IPS-18a (cell line): ENCODE measurements at regions not wholly inside any gene's neighbourhood (a gene's known extent, or its start where the extent isn't known, plus 50 kb on each side); places are given as distances from the start of the nearest gene placed in this dataset.

Source experiments
- H3K27ac ChIP-seq: one replicate; pipeline ENCODE4 v1.5.1; 2013; ENCODE audit warnings: low read length
- H3K27me3 ChIP-seq: one replicate; pipeline ENCODE4 v1.6.1; 2013; ENCODE audit warnings: mild to moderate bottlenecking, low read length; ENCODE audit not compliant: control insufficient read depth, insufficient read depth
- H3K36me3 ChIP-seq: one replicate; pipeline ENCODE4 v1.6.1; 2013; ENCODE audit warnings: low read depth, low read length; ENCODE audit not compliant: control insufficient read depth
- H3K4me1 ChIP-seq: one replicate; pipeline ENCODE4 v1.6.1; 2013; ENCODE audit warnings: low read depth, low read length; ENCODE audit not compliant: control insufficient read depth
- H3K4me3 ChIP-seq: one replicate; pipeline ENCODE4 v1.5.1; 2013; ENCODE audit warnings: low read length
- H3K9ac ChIP-seq: one replicate; pipeline ENCODE4 v1.6.1; 2013; ENCODE audit warnings: mild to moderate bottlenecking, low read length, moderate library complexity
- H3K9me3 ChIP-seq: one replicate; pipeline ENCODE4 v1.6.1; 2013; ENCODE audit warnings: low read depth, low read length; ENCODE audit not compliant: control insufficient read depth

DNA sequence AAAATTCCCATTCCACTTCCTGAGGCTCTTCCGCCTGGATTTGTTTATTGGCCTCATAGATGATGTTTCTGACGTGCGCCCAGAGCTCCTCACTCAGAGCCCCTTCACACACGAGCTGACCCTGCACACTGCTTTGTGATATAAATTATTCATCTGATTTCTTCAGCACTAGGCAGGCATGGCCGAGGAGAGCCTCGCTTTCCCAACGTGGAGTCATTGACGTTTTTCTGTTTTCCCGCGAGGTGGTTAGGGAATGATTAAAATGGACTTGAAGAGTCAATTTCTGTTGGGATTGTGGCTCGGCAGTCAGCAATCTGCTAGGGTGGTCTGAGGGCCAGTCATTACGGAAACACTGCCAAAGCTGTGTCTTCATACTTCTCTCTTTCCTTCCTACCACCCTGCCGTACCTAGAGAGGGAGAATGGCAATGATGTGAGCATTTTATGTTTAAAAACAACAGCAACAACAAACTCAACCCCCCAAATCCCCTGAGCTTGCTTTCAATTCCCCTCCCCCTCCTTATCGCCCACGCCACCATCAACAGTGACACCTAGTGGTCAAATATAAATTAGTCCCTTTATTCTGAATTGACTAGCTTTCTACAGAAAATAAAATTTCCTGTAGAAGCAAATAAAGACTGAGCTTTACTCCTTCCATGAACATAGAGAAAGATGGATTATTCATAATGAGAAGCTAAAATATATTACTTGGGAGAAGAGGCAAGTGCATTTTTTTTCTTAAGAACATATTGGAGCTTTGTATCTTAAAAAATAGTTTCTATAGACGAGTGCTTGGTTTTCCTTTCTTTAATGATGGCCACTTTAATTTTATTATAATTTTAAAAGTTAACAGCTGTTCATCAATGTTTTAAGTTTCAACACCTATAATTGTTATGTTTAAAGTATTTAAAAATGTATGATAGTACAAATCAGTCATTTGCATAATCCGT, 285.1 kb downstream of the MTX2 start:
- peaks cover 41% of the 10 kb centered on the region for H3K27me3 ChIP-seq
- H3K9me3 ChIP-seq = no peaks in the 10 kb centered on the region
- no peaks in the 10 kb centered on the region for H3K36me3 ChIP-seq
- H3K27ac ChIP-seq = no peak overlapping the region
- H3K4me1 ChIP-seq = peaks cover 5% of the 10 kb centered on the region
- H3K4me3 ChIP-seq = peak overlapping the region; percentile 53
- H3K9ac ChIP-seq = no peak overlapping the region

DNA sequence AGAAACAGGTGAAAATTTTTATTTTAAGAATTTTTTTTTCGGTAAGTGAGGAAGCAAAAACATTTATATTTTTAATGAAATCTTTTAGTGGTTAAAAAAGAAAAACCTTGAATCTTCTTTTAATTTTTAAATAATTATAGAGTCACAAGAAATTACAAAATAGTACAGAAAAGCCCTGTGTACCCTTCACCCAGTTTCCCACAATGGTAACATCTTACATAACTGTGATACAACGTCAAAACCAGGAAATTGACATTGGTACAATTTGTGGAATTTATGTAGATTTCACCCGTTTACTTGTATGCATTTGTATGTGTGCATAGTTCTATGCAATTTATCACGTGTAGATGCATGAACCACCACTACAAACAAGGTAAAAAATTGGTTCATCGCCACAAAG, 285.9 kb downstream of the MTX2 start:
- Histone ChIP-seq H3K9me3 (no peaks in the 10 kb centered on the region), H3K27me3 (peaks cover 41% of the 10 kb centered on the region), H3K27ac (no peak overlapping the region), H3K4me1 (peaks cover 5% of the 10 kb centered on the region), H3K4me3 (no peak overlapping the region), H3K9ac (no peak overlapping the region), H3K36me3 (no peaks in the 10 kb centered on the region)

- Histone ChIP-seq H3K4me3 (no peak overlapping the region), H3K9me3 (no peaks in the 10 kb centered on the region), H3K9ac (no peak overlapping the region), H3K27me3 (peaks cover 41% of the 10 kb centered on the region), H3K4me1 (peaks cover 5% of the 10 kb centered on the region), H3K27ac (no peak overlapping the region), H3K36me3 (no peaks in the 10 kb centered on the region)
Measured at GRCh38 chr2:176555781-176556180, 286.5 kb downstream of the MTX2 start.

GRCh38 chr2:176556373-176556772, 287.1 kb downstream of the MTX2 start:
- Histone ChIP-seq H3K27me3 (peaks cover 41% of the 10 kb centered on the region), H3K4me3 (no peak overlapping the region), H3K36me3 (no peaks in the 10 kb centered on the region), H3K9me3 (no peaks in the 10 kb centered on the region), H3K4me1 (peaks cover 5% of the 10 kb centered on the region), H3K27ac (no peak overlapping the region), H3K9ac (no peak overlapping the region)

DNA sequence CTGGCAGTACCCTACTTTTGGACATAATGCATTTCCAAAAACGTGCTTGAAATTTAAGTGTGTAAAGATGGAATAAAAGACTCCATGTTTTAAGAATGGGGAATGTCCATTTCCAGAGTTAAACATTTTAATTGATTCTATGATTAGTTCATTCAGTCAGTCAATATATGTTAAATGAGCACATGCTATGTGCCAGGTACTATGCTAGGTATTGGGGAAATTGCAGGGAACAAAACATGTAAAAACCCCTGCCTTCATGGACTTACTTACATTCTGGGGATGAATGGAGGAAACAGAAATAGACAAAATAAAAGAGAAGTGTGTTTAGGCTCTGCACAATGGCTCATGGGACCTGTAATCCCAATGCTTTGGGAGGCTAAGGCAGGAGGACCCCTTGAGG, 288.6 kb downstream of the MTX2 start:
- Histone ChIP-seq H3K4me1 (peaks cover 5% of the 10 kb centered on the region), H3K4me3 (no peak overlapping the region), H3K27me3 (peaks cover 37% of the 10 kb centered on the region), H3K27ac (no peak overlapping the region), H3K36me3 (no peaks in the 10 kb centered on the region), H3K9ac (no peak overlapping the region), H3K9me3 (no peaks in the 10 kb centered on the region)

DNA sequence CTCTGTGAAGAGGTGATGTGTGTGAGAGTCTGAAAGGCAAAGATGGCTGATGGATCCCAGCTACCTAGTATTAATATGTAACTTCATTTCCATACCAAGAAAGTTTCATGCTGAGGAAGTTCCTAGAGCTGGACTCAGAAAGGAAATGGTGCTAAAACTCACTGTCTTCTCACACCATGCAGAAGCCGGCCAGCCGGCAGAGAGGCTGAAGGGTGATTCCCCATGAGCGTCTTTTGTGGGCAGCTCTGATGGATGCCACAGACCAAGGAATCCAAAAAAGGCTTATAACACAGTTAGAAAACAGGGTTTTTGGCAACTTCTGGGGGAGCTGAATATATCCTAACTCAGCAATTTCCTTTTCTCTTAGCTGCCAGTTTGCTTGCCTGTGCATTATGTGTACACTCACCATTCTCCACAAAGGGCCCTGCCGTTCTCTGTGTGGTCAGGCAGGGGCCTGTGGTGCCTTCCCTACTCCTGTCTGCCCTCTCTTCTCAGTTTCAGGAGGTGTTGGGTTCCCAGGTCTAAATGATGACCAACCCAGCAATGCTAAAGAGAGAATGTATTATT, 289.4 kb downstream of the MTX2 start:
- H3K36me3 ChIP-seq = no peaks in the 10 kb centered on the region
- no peaks in the 10 kb centered on the region for H3K9me3 ChIP-seq
- peaks cover 29% of the 10 kb centered on the region for H3K27me3 ChIP-seq
- H3K4me3 ChIP-seq = no peak overlapping the region
- no peak overlapping the region for H3K9ac ChIP-seq
- no peak overlapping the region for H3K27ac ChIP-seq
- H3K4me1 ChIP-seq = peaks cover 5% of the 10 kb centered on the region

GRCh38 chr2:176560296-176560695, 291.1 kb downstream of the MTX2 start:
- H3K9me3 ChIP-seq = no peaks in the 10 kb centered on the region
- H3K4me1 ChIP-seq = no peaks in the 10 kb centered on the region
- H3K36me3 ChIP-seq = no peaks in the 10 kb centered on the region
- no peak overlapping the region for H3K4me3 ChIP-seq
- peaks cover 20% of the 10 kb centered on the region for H3K27me3 ChIP-seq
- H3K27ac ChIP-seq = no peak overlapping the region
- H3K9ac ChIP-seq = no peak overlapping the region

- Histone ChIP-seq H3K9me3 (no peaks in the 10 kb centered on the region), H3K4me3 (no peak overlapping the region), H3K27me3 (peaks cover 6% of the 10 kb centered on the region), H3K36me3 (no peaks in the 10 kb centered on the region), H3K9ac (no peak overlapping the region), H3K27ac (no peak overlapping the region), H3K4me1 (no peaks in the 10 kb centered on the region)
Measured at GRCh38 chr2:176561706-176562105, 292.5 kb downstream of the MTX2 start.

GRCh38 chr2:176562359-176563078, 293.3 kb downstream of the MTX2 start:
- H3K9ac ChIP-seq = no peak overlapping the region
- H3K27me3 ChIP-seq = no peaks in the 10 kb centered on the region
- H3K4me1 ChIP-seq = no peaks in the 10 kb centered on the region
- H3K9me3 ChIP-seq = no peaks in the 10 kb centered on the region
- H3K27ac ChIP-seq = no peak overlapping the region
- H3K36me3 ChIP-seq = no peaks in the 10 kb centered on the region
- no peak overlapping the region for H3K4me3 ChIP-seq

GRCh38 chr2:176565641-176566323, 296.5 kb downstream of the MTX2 start:
- Histone ChIP-seq H3K36me3 (no peaks in the 10 kb centered on the region), H3K27ac (no peak overlapping the region), H3K4me1 (no peaks in the 10 kb centered on the region), H3K27me3 (no peaks in the 10 kb centered on the region), H3K9ac (no peak overlapping the region), H3K4me3 (no peak overlapping the region), H3K9me3 (no peaks in the 10 kb centered on the region)

DNA sequence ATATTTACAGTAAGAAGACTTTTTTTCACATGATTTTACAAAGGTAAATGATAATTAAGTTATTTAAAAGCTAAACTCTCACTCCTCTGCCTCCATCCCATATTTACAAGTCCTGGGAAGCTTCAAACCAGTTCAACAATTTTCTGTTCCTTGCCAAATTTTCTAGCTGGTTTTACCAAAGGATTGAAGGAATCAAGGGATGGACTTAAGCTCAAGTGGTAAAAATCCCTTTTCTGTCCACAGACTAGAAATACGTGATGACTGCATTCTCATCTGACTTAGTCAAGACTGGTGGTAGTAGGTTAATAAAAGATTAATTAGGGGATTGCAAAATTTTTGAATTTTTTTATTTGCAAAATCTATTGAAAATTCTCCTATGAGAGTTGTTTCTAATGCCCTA, 297.3 kb downstream of the MTX2 start:
- H3K27ac ChIP-seq = no peak overlapping the region
- H3K9ac ChIP-seq = no peak overlapping the region

More for the DNA sequence above, 297.3 kb downstream of the MTX2 start:
- Histone ChIP-seq H3K36me3 (no peaks in the 10 kb centered on the region), H3K9me3 (no peaks in the 10 kb centered on the region), H3K4me3 (no peak overlapping the region), H3K4me1 (no peaks in the 10 kb centered on the region), H3K27me3 (no peaks in the 10 kb centered on the region)
